ENCODE measurements at regions not wholly inside any gene's neighbourhood (a gene's known extent, or its start where the extent isn't known, plus 50 kb on each side); places are given as distances from the start of the nearest gene placed in this dataset.

DNA sequence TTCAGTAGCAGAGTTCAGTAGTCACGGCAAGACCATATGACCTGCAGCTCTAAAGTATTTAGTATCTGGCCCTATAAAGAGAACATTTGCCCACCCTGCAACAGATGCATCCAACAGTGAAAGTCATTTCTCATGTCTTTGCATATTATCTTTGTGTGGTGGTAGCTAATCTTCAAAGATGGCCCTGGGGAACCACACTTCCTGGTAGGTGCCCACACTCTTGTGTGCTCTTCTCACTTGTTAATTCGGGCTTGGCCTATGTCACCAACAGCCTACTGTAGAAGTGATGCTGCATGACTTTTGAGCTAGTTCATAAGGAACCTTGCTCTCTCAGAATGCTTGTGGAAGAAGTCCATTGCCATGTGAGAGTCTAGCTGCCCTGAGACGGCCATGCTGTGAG, 85.6 kb downstream of the MAP1LC3B2 start:
- H3K4me1 Mint-ChIP-seq (ENCODE audit: low read depth) = peaks cover 7% of the 10 kb centered on the region
- DNase-seq (ENCODE audit: low spot score) = no peak
- no peak overlapping the region for H3K27ac Mint-ChIP-seq
- no peaks in the 10 kb centered on the region for H3K36me3 Mint-ChIP-seq (ENCODE audit: low read depth)
- no peak overlapping the region for H3K4me3 Mint-ChIP-seq
- intact Hi-C loops (cut with micrococcal nuclease) = no loop called here
- peaks cover 7% of the 10 kb centered on the region for H3K27me3 Mint-ChIP-seq (ENCODE audit: insufficient read depth)
- H3K9me3 Mint-ChIP-seq = peaks cover 18% of the 10 kb centered on the region

GRCh38 chr12:116642683-116643082, 83.5 kb downstream of the MAP1LC3B2 start:
- H3K27ac Mint-ChIP-seq = no peak overlapping the region
- peaks cover 7% of the 10 kb centered on the region for H3K27me3 Mint-ChIP-seq (ENCODE audit: insufficient read depth)
- intact Hi-C loops (cut with micrococcal nuclease) = no loop called here
- no peak for DNase-seq (ENCODE audit: low spot score)
- H3K4me3 Mint-ChIP-seq = no peak overlapping the region
- H3K36me3 Mint-ChIP-seq (ENCODE audit: low read depth) = no peaks in the 10 kb centered on the region
- peaks cover 3% of the 10 kb centered on the region for H3K4me1 Mint-ChIP-seq (ENCODE audit: low read depth)
- peaks cover 18% of the 10 kb centered on the region for H3K9me3 Mint-ChIP-seq

- no peak overlapping the region for H3K4me3 Mint-ChIP-seq
- no peak for DNase-seq (ENCODE audit: low spot score)
- H3K36me3 Mint-ChIP-seq (ENCODE audit: low read depth) = no peaks in the 10 kb centered on the region
- H3K27ac Mint-ChIP-seq = no peak overlapping the region
- H3K27me3 Mint-ChIP-seq (ENCODE audit: insufficient read depth) = peaks cover 7% of the 10 kb centered on the region
- H3K4me1 Mint-ChIP-seq (ENCODE audit: low read depth) = no peaks in the 10 kb centered on the region
- peaks cover 18% of the 10 kb centered on the region for H3K9me3 Mint-ChIP-seq
- intact Hi-C loops (cut with micrococcal nuclease) = no loop called here
These were observed 82.9 kb downstream of the MAP1LC3B2 start for GRCh38 chr12:116642106-116642505.

- intact Hi-C loops (cut with micrococcal nuclease) = no loop called here
- Mint-ChIP-seq H3K27ac (no peak overlapping the region), H3K27me3 (ENCODE audit: insufficient read depth) (peaks cover 8% of the 10 kb centered on the region), H3K4me1 (ENCODE audit: low read depth) (peaks cover 6% of the 10 kb centered on the region), H3K4me3 (no peak overlapping the region), H3K9me3 (peaks cover 18% of the 10 kb centered on the region), H3K36me3 (ENCODE audit: low read depth) (no peaks in the 10 kb centered on the region)
- no peak for DNase-seq (ENCODE audit: low spot score)
These were observed 81.1 kb downstream of the MAP1LC3B2 start for GRCh38 chr12:116640281-116640680.

DNA sequence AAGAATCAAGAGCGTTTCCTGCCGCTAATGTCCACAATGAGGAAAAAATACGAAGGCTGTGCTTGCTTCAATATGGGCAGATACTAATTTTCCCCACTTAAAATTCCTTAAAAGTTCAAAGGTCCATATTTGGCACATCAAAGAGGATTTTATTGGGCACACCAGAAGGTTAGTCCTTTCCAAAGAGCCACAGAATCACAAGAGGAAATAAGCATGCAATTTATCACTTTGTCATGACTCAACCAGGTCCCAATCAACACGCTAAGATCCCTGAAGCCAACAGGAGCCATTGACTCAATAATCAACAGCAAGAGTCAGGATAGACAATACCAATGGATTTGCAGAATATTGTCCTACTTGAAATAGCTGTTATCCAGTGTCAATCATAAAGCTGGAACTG, 80.6 kb downstream of the MAP1LC3B2 start:
- no peak for DNase-seq (ENCODE audit: low spot score)
- no peak overlapping the region for H3K4me3 Mint-ChIP-seq
- peaks cover 8% of the 10 kb centered on the region for H3K27me3 Mint-ChIP-seq (ENCODE audit: insufficient read depth)
- no peaks in the 10 kb centered on the region for H3K36me3 Mint-ChIP-seq (ENCODE audit: low read depth)
- peaks cover 15% of the 10 kb centered on the region for H3K9me3 Mint-ChIP-seq
- H3K4me1 Mint-ChIP-seq (ENCODE audit: low read depth) = peaks cover 6% of the 10 kb centered on the region
- intact Hi-C loops (cut with micrococcal nuclease) = no loop called here
- no peak overlapping the region for H3K27ac Mint-ChIP-seq

DNA sequence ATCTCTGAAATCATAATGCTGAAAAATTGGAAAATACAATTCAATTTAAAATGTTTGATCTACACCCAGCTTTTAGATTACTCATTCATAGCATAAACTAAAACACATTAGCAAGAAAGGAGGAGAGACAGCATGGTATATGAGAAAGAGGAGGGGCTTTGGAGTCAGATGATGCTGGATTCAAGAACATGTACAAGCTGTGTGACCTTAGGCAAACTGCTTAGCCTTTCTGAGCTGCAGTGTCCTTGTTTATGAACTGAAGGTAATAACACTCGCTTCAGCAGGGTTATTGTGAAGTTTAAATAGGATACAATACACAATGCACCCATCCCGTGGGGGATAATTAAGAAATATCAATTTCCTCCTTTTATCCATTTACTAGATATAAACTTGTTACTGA, 79.2 kb downstream of the MAP1LC3B2 start:
- peaks cover 12% of the 10 kb centered on the region for H3K27me3 Mint-ChIP-seq (ENCODE audit: insufficient read depth)
- H3K4me1 Mint-ChIP-seq (ENCODE audit: low read depth) = peaks cover 6% of the 10 kb centered on the region
- intact Hi-C loops (cut with micrococcal nuclease) = no loop called here
- H3K4me3 Mint-ChIP-seq = no peak overlapping the region
- no peak overlapping the region for H3K27ac Mint-ChIP-seq
- peaks cover 11% of the 10 kb centered on the region for H3K9me3 Mint-ChIP-seq
- DNase-seq (ENCODE audit: low spot score) = no peak
- no peaks in the 10 kb centered on the region for H3K36me3 Mint-ChIP-seq (ENCODE audit: low read depth)

GRCh38 chr12:116637589-116638150, 78.5 kb downstream of the MAP1LC3B2 start:
- Mint-ChIP-seq H3K4me1 (ENCODE audit: low read depth) (peaks cover 6% of the 10 kb centered on the region), H3K27ac (no peak overlapping the region), H3K4me3 (no peak overlapping the region), H3K9me3 (peaks cover 5% of the 10 kb centered on the region), H3K27me3 (ENCODE audit: insufficient read depth) (peaks cover 15% of the 10 kb centered on the region), H3K36me3 (ENCODE audit: low read depth) (no peaks in the 10 kb centered on the region)
- intact Hi-C loops (cut with micrococcal nuclease) = no loop called here
- DNase-seq (ENCODE audit: low spot score) = no peak

DNA sequence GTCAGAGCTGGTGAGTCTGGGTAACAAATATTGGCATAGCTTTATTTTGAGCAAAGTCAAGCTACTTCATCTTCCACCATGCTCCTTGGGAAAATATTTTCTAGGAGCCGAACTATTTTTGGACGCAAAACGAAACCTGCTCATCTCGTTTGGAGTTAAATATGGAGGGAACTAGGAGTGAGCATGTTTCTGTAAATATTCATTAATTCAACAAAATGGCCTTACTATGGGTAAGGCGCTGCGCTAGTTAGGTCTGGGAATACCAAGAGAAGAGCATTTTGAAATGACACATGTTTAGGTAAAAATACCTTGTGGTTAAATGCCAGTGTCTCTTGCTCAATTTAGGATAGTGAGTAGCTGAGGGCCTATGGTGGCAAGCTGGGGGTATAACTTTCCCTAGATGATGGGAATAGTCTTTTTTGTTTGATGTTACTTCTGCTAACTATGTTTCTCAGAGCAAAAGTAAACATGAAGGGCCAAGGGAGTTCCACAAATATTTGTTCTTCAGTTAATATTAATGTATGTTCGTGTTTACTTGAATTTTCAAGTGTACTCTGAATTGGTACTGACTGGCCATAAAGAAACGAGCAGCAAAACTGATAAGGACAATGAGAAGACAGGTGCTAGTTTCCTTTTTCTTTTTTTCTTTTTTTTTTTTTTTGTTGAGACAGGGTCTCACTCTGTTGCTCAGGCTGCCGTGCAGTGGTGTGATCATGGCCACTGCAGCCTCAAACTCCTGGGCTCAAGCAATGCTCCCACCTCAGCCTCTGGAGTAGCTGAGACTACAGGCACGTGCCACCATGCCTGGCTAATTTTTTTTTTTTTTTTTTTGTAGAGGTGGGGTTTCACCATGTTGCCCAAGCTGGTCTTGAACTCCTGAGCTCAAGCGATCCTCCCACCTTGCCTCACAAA, 77.7 kb downstream of the MAP1LC3B2 start:
- H3K9me3 Mint-ChIP-seq = no peaks in the 10 kb centered on the region

GRCh38 chr12:116635487-116635886, 76.3 kb downstream of the MAP1LC3B2 start:
- no peak for DNase-seq (ENCODE audit: low spot score)
- no peaks in the 10 kb centered on the region for H3K36me3 Mint-ChIP-seq (ENCODE audit: low read depth)
- intact Hi-C loops (cut with micrococcal nuclease) = no loop called here
- peaks cover 6% of the 10 kb centered on the region for H3K4me1 Mint-ChIP-seq (ENCODE audit: low read depth)
- H3K4me3 Mint-ChIP-seq = no peak overlapping the region
- peaks cover 18% of the 10 kb centered on the region for H3K27me3 Mint-ChIP-seq (ENCODE audit: insufficient read depth)
- no peak overlapping the region for H3K27ac Mint-ChIP-seq
- no peaks in the 10 kb centered on the region for H3K9me3 Mint-ChIP-seq

More for the DNA sequence above, 77.7 kb downstream of the MAP1LC3B2 start:
- Mint-ChIP-seq H3K27ac (no peak overlapping the region), H3K36me3 (ENCODE audit: low read depth) (no peaks in the 10 kb centered on the region), H3K27me3 (ENCODE audit: insufficient read depth) (peaks cover 14% of the 10 kb centered on the region), H3K4me3 (no peak overlapping the region), H3K4me1 (ENCODE audit: low read depth) (peaks cover 6% of the 10 kb centered on the region)
- intact Hi-C loops (cut with micrococcal nuclease) = no loop called here
- DNase-seq (ENCODE audit: low spot score) = no peak

DNA sequence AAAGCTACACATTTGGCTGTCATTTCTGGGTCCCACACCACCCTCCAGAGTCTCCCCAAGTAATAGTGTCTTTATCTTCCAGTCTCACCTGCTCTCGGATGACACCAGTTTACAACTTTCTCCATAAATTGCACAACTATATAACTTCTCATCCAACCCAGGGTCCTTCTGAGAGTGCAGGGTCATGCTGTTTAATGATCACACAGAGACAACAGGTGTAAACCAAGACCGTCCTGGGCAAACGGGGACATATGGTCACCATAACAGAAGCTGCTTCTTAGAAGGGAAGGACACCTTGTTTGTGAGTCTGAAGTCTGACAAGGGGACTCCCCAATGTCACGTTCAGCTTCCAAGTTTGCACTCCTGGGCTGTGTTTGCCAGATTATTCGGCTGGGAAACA, 74.3 kb downstream of the MAP1LC3B2 start:
- intact Hi-C loops (cut with micrococcal nuclease) = no loop called here
- Mint-ChIP-seq H3K36me3 (ENCODE audit: low read depth) (no peaks in the 10 kb centered on the region), H3K27me3 (ENCODE audit: insufficient read depth) (peaks cover 18% of the 10 kb centered on the region), H3K4me1 (ENCODE audit: low read depth) (peaks cover 6% of the 10 kb centered on the region), H3K9me3 (no peaks in the 10 kb centered on the region), H3K27ac (no peak overlapping the region), H3K4me3 (no peak overlapping the region)
- DNase-seq (ENCODE audit: low spot score) = no peak

- Mint-ChIP-seq H3K36me3 (ENCODE audit: low read depth) (no peaks in the 10 kb centered on the region), H3K4me1 (ENCODE audit: low read depth) (peaks cover 6% of the 10 kb centered on the region), H3K9me3 (no peaks in the 10 kb centered on the region), H3K27me3 (ENCODE audit: insufficient read depth) (peaks cover 18% of the 10 kb centered on the region), H3K27ac (no peak overlapping the region), H3K4me3 (no peak overlapping the region)
- DNase-seq (ENCODE audit: low spot score) = no peak
- intact Hi-C loops (cut with micrococcal nuclease) = no loop called here
These were observed 72.4 kb downstream of the MAP1LC3B2 start for GRCh38 chr12:116631619-116632018.

DNA sequence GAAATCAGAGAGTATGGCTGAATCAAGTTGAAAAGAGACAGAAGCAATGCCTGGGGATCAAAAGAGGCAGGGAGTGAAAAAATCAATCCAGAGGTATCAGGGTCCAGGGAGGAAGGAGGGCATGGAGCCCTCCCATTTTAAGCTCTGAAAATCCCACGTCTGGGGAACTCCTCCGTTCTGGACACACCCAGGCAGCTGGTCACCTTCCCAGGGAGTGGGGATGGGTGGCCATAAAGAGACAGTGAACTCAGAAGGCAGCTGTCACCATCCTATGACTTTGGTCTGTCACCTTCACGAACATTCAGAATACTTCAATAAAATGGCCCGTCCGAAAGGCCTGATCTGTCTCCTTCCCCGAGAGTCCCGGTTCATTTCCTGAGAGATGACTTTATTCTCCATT, 71.6 kb downstream of the MAP1LC3B2 start:
- no peak for DNase-seq (ENCODE audit: low spot score)

DNA sequence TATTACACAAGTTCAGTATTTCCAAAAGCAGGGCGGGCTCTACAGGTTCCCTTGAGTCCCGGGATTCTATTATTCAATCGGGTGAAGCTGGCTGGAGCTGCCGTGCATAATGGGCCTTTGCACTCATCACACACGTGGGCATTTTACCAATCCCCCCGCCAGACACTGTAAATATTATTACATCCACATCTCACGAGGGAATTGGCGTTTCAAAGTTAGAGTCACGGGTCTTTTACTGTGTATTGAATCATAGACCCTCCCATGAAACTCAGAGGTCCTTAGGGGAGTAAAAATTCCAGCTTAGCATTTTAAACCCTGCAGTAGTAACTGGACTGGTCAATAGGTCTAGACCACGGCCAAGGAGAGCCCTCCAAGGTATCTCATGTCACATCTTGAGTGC, 70.3 kb downstream of the MAP1LC3B2 start:
- no peaks in the 10 kb centered on the region for H3K4me1 Mint-ChIP-seq (ENCODE audit: low read depth)
- no peaks in the 10 kb centered on the region for H3K36me3 Mint-ChIP-seq (ENCODE audit: low read depth)
- H3K9me3 Mint-ChIP-seq = no peaks in the 10 kb centered on the region
- intact Hi-C loops (cut with micrococcal nuclease) = no loop called here
- H3K27me3 Mint-ChIP-seq (ENCODE audit: insufficient read depth) = peaks cover 11% of the 10 kb centered on the region
- H3K4me3 Mint-ChIP-seq = no peak overlapping the region
- DNase-seq (ENCODE audit: low spot score) = no peak
- H3K27ac Mint-ChIP-seq = no peak overlapping the region

More for the DNA sequence above, 71.6 kb downstream of the MAP1LC3B2 start:
- peaks cover 5% of the 10 kb centered on the region for H3K4me1 Mint-ChIP-seq (ENCODE audit: low read depth)
- H3K36me3 Mint-ChIP-seq (ENCODE audit: low read depth) = no peaks in the 10 kb centered on the region
- no peak overlapping the region for H3K4me3 Mint-ChIP-seq
- H3K27ac Mint-ChIP-seq = no peak overlapping the region
- H3K27me3 Mint-ChIP-seq (ENCODE audit: insufficient read depth) = peaks cover 17% of the 10 kb centered on the region
- intact Hi-C loops (cut with micrococcal nuclease) = no loop called here
- no peaks in the 10 kb centered on the region for H3K9me3 Mint-ChIP-seq
